ENCODE measurements at regions not wholly inside any gene's neighbourhood (a gene's known extent, or its start where the extent isn't known, plus 50 kb on each side); places are given as distances from the start of the nearest gene placed in this dataset.

GRCh38 chr4:105015750-105016149 lies 130.9 kb upstream of the TET2 start (continued):
- TF ChIP-seq, protein P1, sequence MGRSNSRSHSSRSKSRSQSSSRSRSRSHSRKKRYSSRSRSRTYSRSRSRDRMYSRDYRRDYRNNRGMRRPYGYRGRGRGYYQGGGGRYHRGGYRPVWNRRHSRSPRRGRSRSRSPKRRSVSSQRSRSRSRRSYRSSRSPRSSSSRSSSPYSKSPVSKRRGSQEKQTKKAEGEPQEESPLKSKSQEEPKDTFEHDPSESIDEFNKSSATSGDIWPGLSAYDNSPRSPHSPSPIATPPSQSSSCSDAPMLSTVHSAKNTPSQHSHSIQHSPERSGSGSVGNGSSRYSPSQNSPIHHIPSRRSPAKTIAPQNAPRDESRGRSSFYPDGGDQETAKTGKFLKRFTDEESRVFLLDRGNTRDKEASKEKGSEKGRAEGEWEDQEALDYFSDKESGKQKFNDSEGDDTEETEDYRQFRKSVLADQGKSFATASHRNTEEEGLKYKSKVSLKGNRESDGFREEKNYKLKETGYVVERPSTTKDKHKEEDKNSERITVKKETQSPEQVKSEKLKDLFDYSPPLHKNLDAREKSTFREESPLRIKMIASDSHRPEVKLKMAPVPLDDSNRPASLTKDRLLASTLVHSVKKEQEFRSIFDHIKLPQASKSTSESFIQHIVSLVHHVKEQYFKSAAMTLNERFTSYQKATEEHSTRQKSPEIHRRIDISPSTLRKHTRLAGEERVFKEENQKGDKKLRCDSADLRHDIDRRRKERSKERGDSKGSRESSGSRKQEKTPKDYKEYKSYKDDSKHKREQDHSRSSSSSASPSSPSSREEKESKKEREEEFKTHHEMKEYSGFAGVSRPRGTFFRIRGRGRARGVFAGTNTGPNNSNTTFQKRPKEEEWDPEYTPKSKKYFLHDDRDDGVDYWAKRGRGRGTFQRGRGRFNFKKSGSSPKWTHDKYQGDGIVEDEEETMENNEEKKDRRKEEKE (IDR thresholded peaks at IDR 0.05) = no peak
- no peak for TF ChIP-seq CREM (IDR thresholded peaks at IDR 0.05; ENCODE audit: low read depth)

DNA sequence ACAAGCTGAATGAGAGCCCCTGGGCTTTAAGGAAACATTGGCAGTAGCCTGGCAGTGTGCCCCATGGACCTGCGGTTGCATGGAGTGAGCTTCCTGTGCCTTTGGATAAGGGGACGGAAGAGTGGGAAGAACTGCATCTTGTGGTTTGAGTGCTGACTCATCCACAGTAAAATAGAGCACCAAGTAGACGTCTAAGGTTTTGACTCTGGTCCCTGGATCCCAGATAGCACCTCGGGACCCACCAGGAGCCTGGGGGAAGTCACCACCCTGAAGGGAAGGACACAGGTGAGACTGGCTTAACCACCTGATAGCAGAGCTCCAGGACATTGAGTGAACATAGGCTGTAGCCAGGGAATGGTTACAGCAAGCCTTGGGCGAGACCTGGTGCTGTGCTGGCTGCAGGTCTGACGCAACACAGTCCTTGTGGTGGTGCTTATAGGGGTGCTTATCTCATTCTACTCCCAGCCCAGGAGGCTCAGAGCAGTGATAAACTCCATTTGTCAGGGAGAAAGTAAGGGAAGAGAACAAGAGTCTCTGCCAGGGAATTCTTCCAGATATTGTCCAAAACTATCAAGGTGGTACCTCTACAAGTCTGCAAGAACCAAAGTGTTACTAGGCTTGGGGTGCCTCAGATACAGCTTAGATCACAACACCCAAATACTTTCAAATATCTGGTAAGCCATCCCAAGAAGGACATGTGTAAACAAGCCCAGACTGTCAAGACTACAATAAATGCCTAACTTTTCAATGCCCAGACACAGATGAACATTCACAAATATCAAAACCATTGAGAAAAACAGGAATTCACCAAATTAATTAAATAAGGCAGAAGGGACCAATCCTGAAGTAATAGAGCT lies 123.6 kb upstream of the TET2 start:
- in situ Hi-C loops (cut with MboI) (no loop called here), intact Hi-C loops (cut with micrococcal nuclease; ENCODE audit: unreplicated experiment) (no loop called here)
- WGBS (ENCODE audit: insufficient coverage, insufficient replicate concordance, low lambda C conversion rate, missing lambda C conversion rate) = 69% methylated on average over 6 of the region's 6 CpGs
- ChIA-PET POLR2A (interaction anchor here (0.6 kb wide), 1 partner anchor 688 kb away, joined by 3 read pairs; no protein-coding TSS in a partner anchor), CTCF (interaction anchor here (0.5 to 1.4 kb wide), 3 partner anchors 12 to 730 kb away, joined by 3 to 4 read pairs (median 3); no protein-coding TSS in a partner anchor), SMC1A (ENCODE audit: uncharacterized antibody, unreplicated experiment) (no interaction called here), RAD21 (ENCODE audit: unreplicated experiment) (no interaction called here)
- no peak overlapping the region for H3K4me3 ChIP-seq
- no peak overlapping the region for H3K9ac ChIP-seq (ENCODE audit: control insufficient read depth, insufficient read depth, low read length)
- H2AFZ ChIP-seq (ENCODE audit: control insufficient read depth, low read depth, low read length) = peak overlapping the region; percentile 10; the same call in 1 of the 2 replicates
- no peak for ATAC-seq
- no peaks in the 10 kb centered on the region for H3K79me2 ChIP-seq (ENCODE audit: control insufficient read depth, insufficient read depth, low read length)
- no peaks in the 10 kb centered on the region for H4K20me1 ChIP-seq (ENCODE audit: control insufficient read depth, insufficient read depth)
- no peak for DNase-seq (ENCODE audit: low read depth, low spot score)
- no TSS peak for BruUV-seq (replicated peaks)
- H3K4me1 ChIP-seq (ENCODE audit: control insufficient read depth, insufficient read depth, low read length) = no peaks in the 10 kb centered on the region
- TF ChIP-seq, protein P2, sequence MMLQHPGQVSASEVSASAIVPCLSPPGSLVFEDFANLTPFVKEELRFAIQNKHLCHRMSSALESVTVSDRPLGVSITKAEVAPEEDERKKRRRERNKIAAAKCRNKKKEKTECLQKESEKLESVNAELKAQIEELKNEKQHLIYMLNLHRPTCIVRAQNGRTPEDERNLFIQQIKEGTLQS (IDR thresholded peaks at IDR 0.05; ENCODE audit: borderline replicate concordance, extremely low read depth, low read depth, low read length) = no peak
- 0 out of 2 replicates have a peak, but pooled peaks have one; percentile 9 for TF ChIP-seq RUNX3 (IDR thresholded peaks at IDR 0.05; ENCODE audit: low read length)
- TF ChIP-seq ZNF384 (IDR thresholded peaks at IDR 0.05; ENCODE audit: borderline replicate concordance, low read depth, low read length) = no peak
- no peak overlapping the region for H3K4me2 ChIP-seq (ENCODE audit: control insufficient read depth, insufficient read depth)
- no peaks in the 10 kb centered on the region for H3K27me3 ChIP-seq (replicated peaks in 1 of 2; ENCODE audit: control insufficient read depth in 2 of 2, insufficient read depth in 2 of 2, low read length in 1 of 2)
- no peak for FAIRE-seq
- H3K9me3 ChIP-seq (replicated peaks; ENCODE audit: control insufficient read depth, insufficient read depth, low read length) = no peaks in the 10 kb centered on the region; the same call in 2 of the 3 replicates
- H3K27ac ChIP-seq (ENCODE audit: control insufficient read depth, insufficient read depth) = no peak overlapping the region
- no peaks in the 10 kb centered on the region for H3K36me3 ChIP-seq (ENCODE audit: control insufficient read depth in 2 of 2, insufficient read depth in 2 of 2, low read length in 1 of 2)

Data from GM12878 (cell line).